ENCODE measurements at regions not wholly inside any gene's neighbourhood (a gene's known extent, or its start where the extent isn't known, plus 50 kb on each side); places are given as distances from the start of the nearest gene placed in this dataset.

DNA sequence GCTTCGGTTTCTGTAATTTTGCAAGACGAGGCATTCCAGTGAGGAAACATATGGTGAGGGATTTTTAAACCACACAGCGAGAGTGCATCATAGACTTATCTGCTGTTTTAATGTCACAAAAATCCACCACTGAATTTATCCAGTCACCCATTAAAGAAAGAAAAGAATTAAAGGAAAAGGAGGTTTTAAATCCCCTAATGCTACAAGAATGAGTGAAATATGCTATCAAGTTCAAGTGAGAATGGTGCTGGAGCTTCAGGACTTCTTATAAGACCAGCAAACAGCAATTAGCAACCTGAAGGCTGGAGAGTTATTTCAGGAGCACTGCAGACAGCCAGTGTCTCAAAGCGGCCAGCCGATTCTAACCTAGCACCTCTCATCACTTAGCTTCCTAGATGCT lies 439.1 kb upstream of the MGMT start:
- ChIA-PET RAD21 (ENCODE audit: low non-redundant PET in 1 of 2, low total read pairs in 2 of 2, uncharacterized antibody in 2 of 2, unreplicated experiment in 2 of 2) (no interaction called here), CTCF (no interaction called here), POLR2A (no interaction called here)
- H3K36me3 ChIP-seq (ENCODE audit: control insufficient read depth in 1 of 2, insufficient read depth in 2 of 2, low read length in 2 of 2) = no peaks in the 10 kb centered on the region
- no peak overlapping the region for H3K4me2 ChIP-seq (ENCODE audit: low read length)
- H3K9ac ChIP-seq (ENCODE audit: low read length) = no peak overlapping the region
- no peak overlapping the region for H2AFZ ChIP-seq (ENCODE audit: low read depth, low read length, poor library complexity, severe bottlenecking)
- no peaks in the 10 kb centered on the region for H3K9me2 ChIP-seq (ENCODE audit: insufficient read depth)
- H3K4me3 ChIP-seq (replicated peaks in 1 of 2; ENCODE audit: low read depth in 1 of 2, low read length in 2 of 2) = no peak overlapping the region
- BruUV-seq (replicated peaks) = no TSS peak
- TF ChIP-seq SIN3A (IDR thresholded peaks at IDR 0.05; ENCODE audit: low read depth) (no peak), TCF7L2 (IDR thresholded peaks at IDR 0.05; ENCODE audit: borderline replicate concordance, extremely low read depth, insufficient read depth, insufficient read length) (no peak), ZNF274 (IDR thresholded peaks at IDR 0.05; ENCODE audit: low read depth, low read length) (no peak), EZH2phosphoT487 (IDR thresholded peaks at IDR 0.05; ENCODE audit: borderline replicate concordance) (no peak), POLR2A (IDR thresholded peaks at IDR 0.05; ENCODE audit: borderline replicate concordance, extremely low read depth, insufficient read depth, insufficient read length) (no peak), SRF (IDR thresholded peaks at IDR 0.05; ENCODE audit: low read depth) (no peak), FOSL1 (IDR thresholded peaks at IDR 0.05; ENCODE audit: low read depth) (no peak), EZH2 (IDR thresholded peaks at IDR 0.05) (no peak), JUND (IDR thresholded peaks at IDR 0.05) (no peak), YY1 (IDR thresholded peaks at IDR 0.05; ENCODE audit: extremely low read depth, insufficient replicate concordance, low read depth, low read length) (no peak), RAD21 (IDR thresholded peaks at IDR 0.05; ENCODE audit: low read depth) (no peak), ELF1 (IDR thresholded peaks at IDR 0.05; ENCODE audit: borderline replicate concordance, low read depth) (no peak), CBX3 (IDR thresholded peaks at IDR 0.05; ENCODE audit: low read depth) (no peak)
- TF ChIP-seq, protein P1, sequence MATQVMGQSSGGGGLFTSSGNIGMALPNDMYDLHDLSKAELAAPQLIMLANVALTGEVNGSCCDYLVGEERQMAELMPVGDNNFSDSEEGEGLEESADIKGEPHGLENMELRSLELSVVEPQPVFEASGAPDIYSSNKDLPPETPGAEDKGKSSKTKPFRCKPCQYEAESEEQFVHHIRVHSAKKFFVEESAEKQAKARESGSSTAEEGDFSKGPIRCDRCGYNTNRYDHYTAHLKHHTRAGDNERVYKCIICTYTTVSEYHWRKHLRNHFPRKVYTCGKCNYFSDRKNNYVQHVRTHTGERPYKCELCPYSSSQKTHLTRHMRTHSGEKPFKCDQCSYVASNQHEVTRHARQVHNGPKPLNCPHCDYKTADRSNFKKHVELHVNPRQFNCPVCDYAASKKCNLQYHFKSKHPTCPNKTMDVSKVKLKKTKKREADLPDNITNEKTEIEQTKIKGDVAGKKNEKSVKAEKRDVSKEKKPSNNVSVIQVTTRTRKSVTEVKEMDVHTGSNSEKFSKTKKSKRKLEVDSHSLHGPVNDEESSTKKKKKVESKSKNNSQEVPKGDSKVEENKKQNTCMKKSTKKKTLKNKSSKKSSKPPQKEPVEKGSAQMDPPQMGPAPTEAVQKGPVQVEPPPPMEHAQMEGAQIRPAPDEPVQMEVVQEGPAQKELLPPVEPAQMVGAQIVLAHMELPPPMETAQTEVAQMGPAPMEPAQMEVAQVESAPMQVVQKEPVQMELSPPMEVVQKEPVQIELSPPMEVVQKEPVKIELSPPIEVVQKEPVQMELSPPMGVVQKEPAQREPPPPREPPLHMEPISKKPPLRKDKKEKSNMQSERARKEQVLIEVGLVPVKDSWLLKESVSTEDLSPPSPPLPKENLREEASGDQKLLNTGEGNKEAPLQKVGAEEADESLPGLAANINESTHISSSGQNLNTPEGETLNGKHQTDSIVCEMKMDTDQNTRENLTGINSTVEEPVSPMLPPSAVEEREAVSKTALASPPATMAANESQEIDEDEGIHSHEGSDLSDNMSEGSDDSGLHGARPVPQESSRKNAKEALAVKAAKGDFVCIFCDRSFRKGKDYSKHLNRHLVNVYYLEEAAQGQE (IDR thresholded peaks at IDR 0.05; ENCODE audit: low read depth) = no peak
- TF ChIP-seq, protein P2, sequence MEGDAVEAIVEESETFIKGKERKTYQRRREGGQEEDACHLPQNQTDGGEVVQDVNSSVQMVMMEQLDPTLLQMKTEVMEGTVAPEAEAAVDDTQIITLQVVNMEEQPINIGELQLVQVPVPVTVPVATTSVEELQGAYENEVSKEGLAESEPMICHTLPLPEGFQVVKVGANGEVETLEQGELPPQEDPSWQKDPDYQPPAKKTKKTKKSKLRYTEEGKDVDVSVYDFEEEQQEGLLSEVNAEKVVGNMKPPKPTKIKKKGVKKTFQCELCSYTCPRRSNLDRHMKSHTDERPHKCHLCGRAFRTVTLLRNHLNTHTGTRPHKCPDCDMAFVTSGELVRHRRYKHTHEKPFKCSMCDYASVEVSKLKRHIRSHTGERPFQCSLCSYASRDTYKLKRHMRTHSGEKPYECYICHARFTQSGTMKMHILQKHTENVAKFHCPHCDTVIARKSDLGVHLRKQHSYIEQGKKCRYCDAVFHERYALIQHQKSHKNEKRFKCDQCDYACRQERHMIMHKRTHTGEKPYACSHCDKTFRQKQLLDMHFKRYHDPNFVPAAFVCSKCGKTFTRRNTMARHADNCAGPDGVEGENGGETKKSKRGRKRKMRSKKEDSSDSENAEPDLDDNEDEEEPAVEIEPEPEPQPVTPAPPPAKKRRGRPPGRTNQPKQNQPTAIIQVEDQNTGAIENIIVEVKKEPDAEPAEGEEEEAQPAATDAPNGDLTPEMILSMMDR (IDR thresholded peaks at IDR 0.05 in 2 of 3, conservative IDR thresholded peaks at IDR 0.05 in 1 of 3; ENCODE audit: borderline replicate concordance in 1 of 3, insufficient read depth in 1 of 3, low read depth in 2 of 3, low read length in 2 of 3) = no peak
- TF ChIP-seq, protein P3, sequence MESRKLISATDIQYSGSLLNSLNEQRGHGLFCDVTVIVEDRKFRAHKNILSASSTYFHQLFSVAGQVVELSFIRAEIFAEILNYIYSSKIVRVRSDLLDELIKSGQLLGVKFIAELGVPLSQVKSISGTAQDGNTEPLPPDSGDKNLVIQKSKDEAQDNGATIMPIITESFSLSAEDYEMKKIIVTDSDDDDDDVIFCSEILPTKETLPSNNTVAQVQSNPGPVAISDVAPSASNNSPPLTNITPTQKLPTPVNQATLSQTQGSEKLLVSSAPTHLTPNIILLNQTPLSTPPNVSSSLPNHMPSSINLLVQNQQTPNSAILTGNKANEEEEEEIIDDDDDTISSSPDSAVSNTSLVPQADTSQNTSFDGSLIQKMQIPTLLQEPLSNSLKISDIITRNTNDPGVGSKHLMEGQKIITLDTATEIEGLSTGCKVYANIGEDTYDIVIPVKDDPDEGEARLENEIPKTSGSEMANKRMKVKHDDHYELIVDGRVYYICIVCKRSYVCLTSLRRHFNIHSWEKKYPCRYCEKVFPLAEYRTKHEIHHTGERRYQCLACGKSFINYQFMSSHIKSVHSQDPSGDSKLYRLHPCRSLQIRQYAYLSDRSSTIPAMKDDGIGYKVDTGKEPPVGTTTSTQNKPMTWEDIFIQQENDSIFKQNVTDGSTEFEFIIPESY (IDR thresholded peaks at IDR 0.05; ENCODE audit: extremely low read depth, insufficient replicate concordance, low read length) = no peak
- TF ChIP-seq, protein P4, sequence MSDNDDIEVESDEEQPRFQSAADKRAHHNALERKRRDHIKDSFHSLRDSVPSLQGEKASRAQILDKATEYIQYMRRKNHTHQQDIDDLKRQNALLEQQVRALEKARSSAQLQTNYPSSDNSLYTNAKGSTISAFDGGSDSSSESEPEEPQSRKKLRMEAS (IDR thresholded peaks at IDR 0.05) = no peak
- H3K79me2 ChIP-seq (ENCODE audit: insufficient read depth, low read length) = no peaks in the 10 kb centered on the region
- H3K27me3 ChIP-seq (ENCODE audit: insufficient read depth, low read length) = no peaks in the 10 kb centered on the region
- ATAC-seq (no peak), DNase-seq (ENCODE audit: low read depth, low spot score) (no peak)
- H3K4me1 ChIP-seq (ENCODE audit: control insufficient read depth in 1 of 2, insufficient read depth in 2 of 2, low read length in 2 of 2) = no peaks in the 10 kb centered on the region
- no peaks in the 10 kb centered on the region; a peak in 2 of 4 replicates for H3K9me3 ChIP-seq (ENCODE audit: control insufficient read depth in 1 of 2, insufficient read depth in 1 of 2, low read depth in 1 of 2, low read length in 2 of 2)
- intact Hi-C loops (cut with micrococcal nuclease) = no loop called here
- H3K27ac ChIP-seq (ENCODE audit: low read depth, low read length) = no peak overlapping the region
- H4K20me1 ChIP-seq (ENCODE audit: insufficient read depth) = no peaks in the 10 kb centered on the region
